ENCODE measurements at regions not wholly inside any gene's neighbourhood (a gene's known extent, or its start where the extent isn't known, plus 50 kb on each side); places are given as distances from the start of the nearest gene placed in this dataset.
A peak's percentile ranks its signal among the peaks of the same experiment; 100 is the strongest.
"Not testable (repeated sequence)": the region's sequence is repeated elsewhere in the genome, so short reads cannot be mapped to it uniquely, and the experiment has no call there.

DNA sequence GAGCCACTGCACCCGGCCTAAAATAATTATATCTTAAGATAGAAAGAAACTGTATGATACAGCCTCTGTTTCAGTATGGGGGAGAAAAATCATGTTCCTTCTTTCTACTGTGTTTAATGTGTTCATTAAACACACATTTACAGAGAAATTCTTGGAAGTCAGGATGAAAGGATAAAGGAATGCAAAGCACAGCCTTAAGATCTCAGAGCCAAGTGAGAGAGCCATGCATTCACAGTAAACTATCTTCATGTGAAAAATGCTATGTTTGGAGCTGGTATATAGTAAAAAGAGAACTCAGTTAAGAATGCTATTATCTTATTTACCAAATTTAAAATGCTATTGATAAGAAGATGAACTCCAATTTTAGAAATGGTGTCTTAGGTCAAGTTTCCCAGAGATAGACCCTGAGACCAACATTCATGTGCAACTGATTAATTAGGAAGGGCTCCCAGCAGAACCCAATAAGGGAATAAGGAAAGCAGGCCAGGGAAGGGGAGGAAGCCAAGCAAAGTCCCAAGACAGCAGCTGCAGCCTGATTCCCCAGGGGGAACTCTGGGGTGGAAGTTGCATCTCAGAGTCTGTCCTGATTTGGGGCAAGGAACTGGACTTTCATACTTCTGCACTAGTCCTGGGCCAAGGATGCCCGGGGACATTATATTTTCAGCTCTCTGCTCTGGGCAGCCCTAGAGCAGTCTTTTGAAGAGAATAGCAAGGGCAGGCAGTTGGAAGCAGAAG, 130.0 kb upstream of the ZNF648 start:
- DNase-seq, result no peak

DNA sequence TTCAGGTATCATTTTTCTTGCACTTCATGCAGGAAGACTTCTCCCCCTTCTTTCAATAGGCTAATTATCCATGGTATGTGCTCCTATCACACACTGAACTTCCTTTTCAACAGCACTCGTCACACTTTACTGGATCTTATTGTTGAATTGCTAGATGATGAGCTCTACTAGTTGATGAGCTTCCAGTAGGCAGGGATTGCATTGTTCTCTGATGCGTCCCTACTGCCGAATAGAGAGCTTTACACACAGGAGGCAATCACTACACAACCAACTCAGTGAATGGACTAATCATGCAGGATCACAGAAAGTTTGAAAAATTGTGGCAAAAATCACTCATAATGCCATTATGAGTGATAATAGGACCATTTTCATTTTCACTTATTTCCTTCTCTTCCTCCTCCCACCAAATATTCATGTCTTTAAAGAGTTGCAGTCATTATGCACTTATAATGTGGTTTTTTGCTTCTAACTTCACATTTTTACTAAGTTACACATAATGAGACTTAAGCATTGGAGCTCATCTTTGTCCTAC, 128.1 kb upstream of the ZNF648 start:
- no peak for DNase-seq

DNA sequence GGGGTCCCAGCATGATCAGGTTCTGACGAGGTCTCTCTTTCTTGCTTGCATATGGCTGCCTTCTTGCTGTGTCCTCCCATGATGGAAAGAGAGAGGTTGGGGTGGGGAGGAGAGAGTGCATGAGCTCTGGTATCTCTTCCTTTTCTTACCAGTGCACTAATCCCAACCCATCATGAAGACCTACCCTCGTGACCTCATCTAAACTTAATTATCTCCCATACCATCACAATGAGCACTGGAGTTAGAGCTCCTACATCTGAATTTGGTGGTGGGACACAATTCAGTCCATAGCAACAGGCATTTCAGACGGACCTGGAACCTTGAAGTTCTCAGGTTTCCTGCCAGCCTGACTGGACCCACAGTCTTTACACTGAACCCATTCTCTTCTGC, 125.2 kb upstream of the ZNF648 start:
- no peak for DNase-seq

DNA sequence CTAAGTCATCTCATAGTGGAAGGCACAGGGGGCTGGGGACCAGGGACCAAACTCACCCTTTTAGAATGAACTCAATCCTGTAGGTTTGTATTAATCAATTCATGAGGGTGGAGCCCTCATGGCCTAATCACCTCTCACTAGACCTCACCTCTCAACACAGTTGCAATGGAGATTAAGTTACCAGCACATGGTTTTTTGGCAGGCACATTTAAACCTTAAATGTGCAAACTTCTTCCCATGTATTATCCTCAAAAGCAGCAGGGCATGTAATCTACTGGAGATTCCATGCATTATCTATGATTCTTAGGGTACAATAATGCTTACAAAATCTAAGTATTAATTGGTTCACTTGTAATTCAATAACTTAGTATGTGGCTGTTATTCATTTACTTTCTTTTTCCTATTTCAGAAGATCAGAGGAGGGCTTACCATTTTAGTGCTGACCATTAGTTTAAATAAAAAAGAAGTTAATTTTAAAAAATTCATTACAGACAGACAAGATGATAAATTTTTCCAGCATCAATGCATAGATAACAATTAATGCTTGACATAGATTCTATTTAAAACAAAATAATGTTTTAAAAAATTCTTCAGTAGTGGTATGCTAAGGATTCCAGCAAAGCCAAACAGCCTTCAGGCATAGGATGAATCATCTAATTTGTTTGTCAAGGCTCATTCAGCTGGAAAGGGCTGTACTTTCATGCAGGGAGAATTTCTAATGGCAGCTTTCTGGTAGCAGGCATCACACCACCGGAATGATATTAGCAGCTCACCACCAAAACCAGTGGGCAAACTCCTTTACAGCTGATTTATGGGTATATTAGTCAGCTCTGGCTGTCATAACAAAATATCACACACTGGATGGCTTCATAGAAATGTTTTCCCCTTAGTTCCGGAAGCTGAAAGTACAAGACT, 124.6 kb upstream of the ZNF648 start:
- no peak for DNase-seq

GRCh38 chr1:182185136-182185535, 123.6 kb upstream of the ZNF648 start:
- no peak for DNase-seq

DNA sequence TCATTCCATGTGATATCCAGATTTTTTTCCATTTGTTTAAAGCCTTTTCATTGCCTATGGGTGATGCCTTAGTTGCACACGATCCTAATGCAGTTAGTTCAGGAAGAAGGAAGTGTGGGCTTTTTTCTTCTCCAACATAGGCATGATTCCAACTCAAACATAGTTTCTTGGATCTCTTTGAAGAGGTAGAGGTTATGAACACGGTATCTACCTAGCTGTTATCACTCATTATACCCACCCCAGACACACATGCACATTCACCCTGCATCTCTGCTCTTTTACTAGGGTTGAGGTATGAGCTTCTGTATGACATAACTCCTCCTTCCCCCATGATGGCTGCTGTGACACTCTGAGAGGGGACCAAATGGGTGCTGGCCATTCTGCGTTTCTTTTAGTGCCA, 122.1 kb upstream of the ZNF648 start:
- no peak for DNase-seq

GRCh38 chr1:182182311-182182710, 120.8 kb upstream of the ZNF648 start:
- no peak for DNase-seq

- DNase-seq, result no peak
Measured at GRCh38 chr1:182181167-182181572, 119.7 kb upstream of the ZNF648 start.

GRCh38 chr1:182175361-182175931, 113.9 kb upstream of the ZNF648 start:
- no peak for DNase-seq

- DNase-seq, result no peak
Measured at GRCh38 chr1:182174513-182174855, 113.0 kb upstream of the ZNF648 start.

DNA sequence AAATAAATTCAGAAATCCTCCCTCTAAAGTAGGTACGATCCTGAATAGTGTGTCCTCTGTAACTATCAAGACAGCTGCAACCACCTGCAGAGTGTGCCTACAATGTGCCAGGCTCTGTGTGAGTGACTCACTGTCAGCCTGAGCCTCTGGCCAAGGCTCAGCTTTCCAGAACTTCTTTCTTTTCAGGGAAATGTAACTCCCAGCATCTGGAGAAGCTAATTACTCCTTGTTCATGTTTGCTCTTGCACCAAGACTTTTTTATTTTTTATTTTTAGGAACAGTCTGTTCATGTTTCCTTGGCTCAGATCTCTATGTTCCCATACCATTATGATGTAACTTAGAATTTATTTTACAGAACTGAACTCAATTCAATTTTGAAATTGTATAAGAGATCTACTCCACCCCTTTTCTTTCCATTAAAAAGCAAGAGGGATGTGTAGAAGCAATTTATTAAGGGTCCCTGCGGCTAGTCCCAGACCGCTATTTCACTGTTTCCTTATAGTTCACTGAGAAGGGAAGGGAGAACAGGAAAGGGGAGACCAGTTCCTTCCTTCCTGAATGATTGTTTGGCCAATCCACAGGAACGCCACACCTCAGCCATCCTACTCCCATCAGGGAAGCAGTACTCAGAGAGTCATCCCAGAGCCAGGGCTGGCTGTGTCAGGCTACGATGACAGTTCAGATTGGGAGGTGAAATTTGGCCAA, 112.4 kb upstream of the ZNF648 start:
- DNase-seq, result peak; percentile 55

DNA sequence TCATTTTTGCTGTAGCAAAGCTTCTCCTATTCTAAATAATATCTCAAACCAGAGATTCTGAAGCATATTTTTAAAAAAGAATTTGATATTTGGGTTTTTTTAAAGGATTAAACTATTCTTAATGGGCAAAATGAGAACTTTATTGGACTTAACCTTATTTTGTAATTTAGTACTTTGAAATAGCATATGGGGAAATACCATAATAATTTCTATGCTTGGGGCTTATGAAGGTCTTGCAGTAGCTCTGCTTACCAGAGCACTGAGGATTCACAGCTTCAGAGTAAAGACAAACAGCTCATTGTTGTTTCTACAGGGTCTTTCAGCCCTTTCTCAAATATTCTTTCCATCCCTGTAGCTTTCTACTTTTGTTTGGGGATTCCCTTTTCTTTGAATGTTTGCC, 111.2 kb upstream of the ZNF648 start:
- no peak for DNase-seq

GRCh38 chr1:182170891-182171461, 109.5 kb upstream of the ZNF648 start:
- DNase-seq, result no peak

- DNase-seq, result no peak
Measured at GRCh38 chr1:182169203-182169602, 107.7 kb upstream of the ZNF648 start.

DNA sequence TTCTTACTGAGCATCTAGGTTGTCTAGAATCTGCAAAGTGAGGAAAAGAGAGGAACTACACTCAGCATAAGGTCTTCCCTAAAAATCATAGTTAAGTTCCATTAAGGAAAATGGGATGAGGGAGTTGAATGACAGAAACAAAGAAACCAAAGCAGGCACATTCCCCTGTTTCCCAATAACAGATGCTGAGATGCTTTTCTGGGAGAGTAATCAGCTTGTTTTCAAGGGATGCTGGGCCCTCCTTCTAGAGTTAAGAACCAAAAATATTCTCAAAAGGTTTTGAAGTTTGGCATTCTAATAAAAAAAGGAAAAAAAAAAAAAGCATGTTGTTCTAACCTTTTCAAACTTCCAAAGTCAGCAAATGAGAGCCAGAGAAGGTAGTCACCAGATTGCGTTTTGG, 105.2 kb upstream of the ZNF648 start:
- DNase-seq, result no peak

GRCh38 chr1:182166321-182166720, 104.8 kb upstream of the ZNF648 start:
- no peak for DNase-seq

GRCh38 chr1:182164273-182164672, 102.8 kb upstream of the ZNF648 start:
- DNase-seq, result no peak

GRCh38 chr1:182163821-182164223, 102.3 kb upstream of the ZNF648 start:
- DNase-seq, result peak; percentile 31

GRCh38 chr1:182159443-182159842, 97.9 kb upstream of the ZNF648 start:
- no peak for DNase-seq

DNA sequence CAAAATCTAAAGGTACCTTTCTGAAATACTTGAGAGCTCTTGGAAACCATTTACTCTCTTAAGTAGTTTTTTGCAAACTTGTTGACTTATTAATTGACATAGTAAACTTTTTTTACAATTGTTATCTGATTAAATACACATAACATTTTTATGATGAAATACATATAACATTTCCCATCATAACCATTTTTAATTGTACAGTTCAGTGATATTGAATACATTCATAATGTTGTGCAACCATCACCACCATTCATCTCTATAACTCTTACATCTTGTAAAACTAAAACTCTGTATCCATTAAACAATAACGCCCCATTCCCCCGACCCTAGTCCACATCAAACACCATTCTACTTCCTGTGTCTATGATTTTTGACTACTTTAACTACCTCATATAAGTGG, 95.7 kb upstream of the ZNF648 start:
- no peak for DNase-seq

- not testable (repeated sequence) for DNase-seq
Measured at GRCh38 chr1:182154425-182154824, 92.9 kb upstream of the ZNF648 start.

DNA sequence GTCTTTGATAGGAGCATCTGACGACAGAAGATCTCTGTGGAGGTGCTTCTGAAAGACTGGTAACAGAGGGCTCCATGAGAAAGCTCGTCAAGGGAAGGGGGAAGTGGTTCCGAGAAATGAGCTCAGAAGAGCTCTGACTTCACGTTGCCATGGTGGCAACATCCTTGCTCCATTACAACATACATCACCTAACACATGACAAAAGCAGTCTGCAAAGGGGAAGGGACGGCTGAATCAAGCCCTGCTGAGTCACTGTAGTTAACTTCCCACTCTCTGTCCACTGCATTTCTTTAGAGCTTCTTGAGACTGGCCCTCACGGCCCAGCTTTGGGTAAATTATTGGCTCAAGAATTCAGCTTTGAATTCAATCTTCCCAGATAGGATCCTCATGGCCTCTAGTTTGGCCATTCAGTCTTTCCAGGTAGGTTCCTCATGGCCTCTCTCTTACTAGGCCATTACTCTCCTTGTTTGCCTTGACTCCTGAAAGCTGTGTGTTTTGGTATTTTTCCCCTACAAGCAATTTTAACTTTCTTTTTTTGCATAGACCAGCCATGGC, 88.0 kb upstream of the ZNF648 start:
- DNase-seq, result peak; percentile 65
